ENCODE measurements at regions not wholly inside any gene's neighbourhood (a gene's known extent, or its start where the extent isn't known, plus 50 kb on each side); places are given as distances from the start of the nearest gene placed in this dataset.

DNA sequence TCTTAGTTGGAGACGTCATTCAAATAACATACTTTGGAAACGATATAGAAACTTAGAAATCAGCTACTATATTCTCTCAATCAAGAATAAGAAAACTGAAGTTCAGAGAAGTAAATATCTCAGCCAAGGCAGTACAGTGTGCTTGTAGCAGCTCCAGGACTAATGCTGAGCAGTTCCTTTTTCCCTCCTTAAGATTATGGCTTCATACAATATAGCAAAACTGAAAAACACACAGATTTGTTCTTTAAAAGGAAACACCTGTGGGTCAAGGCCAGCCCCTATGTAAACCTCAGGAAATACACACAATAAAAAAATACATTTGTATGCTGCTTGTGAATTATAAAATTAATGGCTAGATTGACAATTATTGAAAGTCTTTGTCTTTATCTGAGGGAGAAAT lies 212.7 kb upstream of the EDNRB start:
- no peak for TF ChIP-seq EZH2 (IDR thresholded peaks at IDR 0.05)
- TF ChIP-seq POLR2AphosphoS5 (IDR thresholded peaks at IDR 0.05; ENCODE audit: borderline replicate concordance, low read depth, low read length), result no peak
- TF ChIP-seq FOXP2 (optimal IDR thresholded peaks at IDR 0.05; ENCODE audit: control extremely low read depth, extremely low read length, insufficient read depth), result no peak
